ENCODE measurements at regions not wholly inside any gene's neighbourhood (a gene's known extent, or its start where the extent isn't known, plus 50 kb on each side); places are given as distances from the start of the nearest gene placed in this dataset.

GRCh38 chrX:88605222-88605583 is 141.8 kb upstream of the CPXCR1 start:
- TF ChIP-seq CTCF (IDR thresholded peaks at IDR 0.05; ENCODE audit: control extremely low read depth in 1 of 3, insufficient read depth in 1 of 3, low read depth in 1 of 3, low read length in 3 of 3) (no peak), POLR2A (IDR thresholded peaks at IDR 0.05; ENCODE audit: control extremely low read depth in 1 of 2, low read depth in 2 of 2, low read length in 2 of 2) (no peak), RAD21 (IDR thresholded peaks at IDR 0.05 in 1 of 2, conservative IDR thresholded peaks at IDR 0.05 in 1 of 2; ENCODE audit: low read depth in 2 of 2, low read length in 2 of 2) (no peak), GABPA (IDR thresholded peaks at IDR 0.05; ENCODE audit: borderline replicate concordance, insufficient read depth, low read length) (no peak)
